Fibroblast of skin of scalp (primary cell): ENCODE measurements at regions not wholly inside any gene's neighbourhood (a gene's known extent, or its start where the extent isn't known, plus 50 kb on each side); places are given as distances from the start of the nearest gene placed in this dataset.
A peak's percentile ranks its signal among the peaks of the same experiment; 100 is the strongest.
"Not testable (repeated sequence)": the region's sequence is repeated elsewhere in the genome, so short reads cannot be mapped to it uniquely, and the experiment has no call there.

Experiments used
- DNase-seq: peaks from one replicate; pipeline ENCODE4 v3.0.0-alpha.2; 2013

DNA sequence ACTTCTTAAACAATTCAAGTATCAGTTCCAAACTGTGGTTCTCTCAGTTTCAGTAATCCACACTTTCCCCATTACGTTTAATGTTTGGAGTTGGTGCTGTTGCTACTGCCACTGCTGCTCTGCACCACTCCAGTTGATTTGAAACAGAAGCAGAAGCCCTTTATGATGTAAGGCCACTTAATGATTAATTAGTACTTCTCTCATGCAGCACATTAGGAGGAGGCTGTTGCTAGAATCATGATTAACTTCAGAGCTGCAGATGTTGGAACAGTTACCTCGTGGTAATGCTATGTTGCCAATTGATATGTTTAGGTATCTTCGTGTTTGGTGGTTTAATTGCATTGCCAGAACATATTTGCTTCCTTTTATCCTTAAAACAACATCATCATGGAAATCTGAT, 986.2 kb upstream of the CITED2 start:
- DNase-seq, result no peak

DNA sequence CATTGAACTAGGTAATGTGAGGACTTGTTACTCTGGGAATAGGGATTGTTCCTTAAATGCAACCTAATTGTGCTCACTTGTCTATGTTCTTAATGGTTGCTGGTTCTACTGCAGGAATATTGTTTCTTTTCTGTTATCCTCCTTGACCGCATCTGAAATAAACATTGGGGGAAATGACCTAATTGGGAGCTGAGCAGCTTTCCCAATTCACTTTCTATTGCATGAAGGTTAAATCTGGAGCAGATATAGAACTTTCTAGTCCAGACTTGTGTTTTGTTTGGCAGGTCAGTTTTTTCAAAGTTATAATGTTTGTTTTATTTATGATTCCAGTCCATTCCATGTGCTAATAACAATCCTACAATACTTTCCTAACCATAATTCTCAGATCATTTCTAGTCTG, 981.0 kb upstream of the CITED2 start:
- DNase-seq, result no peak

DNA sequence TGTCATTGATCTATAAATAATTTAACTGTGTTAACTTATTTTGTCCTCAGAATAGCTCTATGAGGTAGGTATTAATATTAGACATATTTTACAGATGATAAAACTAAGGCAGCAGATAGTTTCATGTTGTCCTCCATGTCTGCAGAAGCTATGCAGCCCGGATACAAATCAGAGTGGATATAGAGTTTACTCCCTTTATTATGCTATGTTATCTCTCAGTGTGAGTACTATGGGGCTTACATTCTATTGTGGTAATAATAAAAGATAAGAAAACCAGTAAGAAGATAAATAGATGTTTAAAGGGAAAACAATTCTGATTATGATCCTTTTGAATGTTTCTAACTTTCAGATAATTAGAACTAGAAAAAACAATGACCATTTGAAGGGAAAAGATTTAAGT, 979.8 kb upstream of the CITED2 start:
- DNase-seq, result no peak

DNA sequence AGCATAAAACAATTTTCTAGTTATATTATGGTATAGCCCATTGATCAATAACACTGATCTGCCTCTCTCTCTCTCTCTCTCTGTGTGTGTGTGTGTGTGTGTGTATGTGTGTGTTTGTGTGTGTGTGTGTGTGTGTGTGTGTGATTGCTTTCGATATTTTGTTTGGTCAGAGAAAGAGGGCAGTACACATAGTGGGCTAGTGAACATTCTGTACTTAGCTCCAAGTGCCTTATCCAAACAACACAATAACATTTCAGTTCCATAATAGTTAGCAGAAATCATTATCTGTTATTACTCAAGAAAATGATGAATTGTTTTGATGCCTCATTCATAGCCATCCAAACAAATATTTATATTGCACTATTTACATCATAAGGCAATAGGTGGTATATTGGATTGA, 979.1 kb upstream of the CITED2 start:
- no peak for DNase-seq

DNA sequence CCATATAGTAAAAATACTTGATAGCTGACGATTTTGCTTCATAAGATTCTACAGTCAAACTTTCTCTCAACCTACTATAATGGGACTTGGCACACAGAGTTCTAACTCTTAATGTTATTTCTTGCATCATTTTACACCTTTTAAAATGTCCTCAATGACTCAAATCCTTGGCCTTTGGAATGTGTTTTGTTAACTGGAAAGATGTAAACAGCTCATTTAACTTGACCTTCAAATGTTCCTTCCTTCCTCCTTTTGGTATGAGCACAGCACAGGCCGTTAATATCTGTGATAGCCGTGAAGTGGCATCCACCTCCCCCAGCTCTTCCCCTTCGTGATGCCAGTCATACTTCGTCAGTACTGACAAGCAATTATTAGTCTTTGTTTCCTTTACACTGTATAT, 972.0 kb upstream of the CITED2 start:
- no peak for DNase-seq

- no peak for DNase-seq
Observed at GRCh38 chr6:140345935-140346334, 971.5 kb upstream of the CITED2 start.

DNA sequence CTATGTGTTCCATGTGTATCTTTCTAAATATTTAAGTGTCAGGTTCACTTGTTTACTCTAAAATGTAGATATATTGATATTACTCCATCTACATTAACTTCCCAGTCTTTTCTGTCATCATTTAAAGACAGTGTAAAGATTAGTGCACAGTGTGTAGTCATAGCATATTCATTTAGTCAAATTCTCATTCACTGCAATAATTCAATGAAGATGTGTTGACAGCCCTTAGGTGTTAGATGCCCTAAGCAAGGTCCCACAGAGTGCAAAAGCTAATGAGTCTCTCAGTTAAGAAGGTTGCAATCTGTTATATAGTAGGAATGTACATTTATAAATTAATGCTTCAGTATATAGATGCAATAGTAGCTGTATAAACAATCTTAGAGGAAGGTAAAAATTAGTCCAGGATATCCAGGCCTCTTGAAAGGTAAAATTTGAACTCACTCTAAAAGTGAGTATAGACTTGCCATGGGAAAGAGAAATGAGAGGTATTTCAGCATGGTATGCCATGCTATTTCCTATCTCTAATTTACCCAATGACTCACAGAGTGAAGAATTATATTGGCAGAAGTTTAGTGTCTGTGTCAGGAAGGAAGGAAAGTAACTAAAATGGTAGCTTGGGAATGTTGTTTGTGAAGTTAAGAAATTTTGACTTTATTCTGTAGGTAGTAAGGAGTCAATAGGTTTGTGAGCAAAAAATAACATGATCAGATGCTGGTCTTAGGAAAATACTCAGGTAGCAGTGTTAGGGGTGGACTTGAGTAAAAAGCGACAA, 969.9 kb upstream of the CITED2 start:
- DNase-seq, result peak; percentile 74

DNA sequence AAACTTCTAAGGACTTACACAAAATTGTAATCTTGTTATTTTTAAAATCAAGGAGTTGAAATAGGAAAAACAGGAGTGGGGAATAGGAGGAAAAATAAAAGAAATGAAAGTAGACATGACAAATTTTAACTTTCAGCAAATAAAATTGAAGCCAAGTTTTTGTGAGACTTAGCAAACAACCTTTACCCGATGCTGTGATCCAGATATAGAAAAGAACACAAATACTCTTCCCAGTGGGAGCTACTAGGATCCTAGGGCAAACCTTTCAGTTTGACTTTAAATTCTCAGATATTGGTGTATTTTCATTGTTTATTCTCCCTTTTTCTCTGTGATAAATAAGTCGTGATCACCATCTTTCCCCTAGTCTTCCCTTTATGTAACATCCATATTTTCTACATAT, 968.7 kb upstream of the CITED2 start:
- no peak for DNase-seq

- DNase-seq, result no peak
Observed at GRCh38 chr6:140341272-140341671, 966.8 kb upstream of the CITED2 start.

DNA sequence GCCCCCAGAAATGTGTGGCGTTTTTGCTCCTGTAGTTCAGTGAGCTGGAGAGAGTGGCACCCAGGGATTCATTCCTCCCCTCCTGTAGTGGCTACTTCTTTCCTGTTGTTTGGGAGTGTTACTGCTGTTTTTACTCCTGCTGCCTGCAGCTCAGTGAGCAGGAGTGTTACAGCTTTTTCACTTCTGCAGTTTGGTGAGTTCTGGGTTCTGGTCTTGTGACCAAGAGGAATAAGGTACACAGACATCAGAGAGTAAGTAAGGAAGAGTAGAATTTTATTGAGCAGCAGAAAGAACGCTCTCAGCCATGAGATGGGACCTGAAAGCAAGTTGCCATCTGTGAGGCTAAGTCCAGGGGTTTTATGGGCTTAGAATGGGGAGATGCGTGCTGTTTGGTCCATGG, 966.3 kb upstream of the CITED2 start:
- DNase-seq, result no peak

GRCh38 chr6:140339084-140339483, 964.6 kb upstream of the CITED2 start:
- not testable (repeated sequence) for DNase-seq

- no peak for DNase-seq
Observed at GRCh38 chr6:140321891-140322290, 947.4 kb upstream of the CITED2 start.

GRCh38 chr6:140320081-140321080, 945.9 kb upstream of the CITED2 start:
- no peak for DNase-seq

DNA sequence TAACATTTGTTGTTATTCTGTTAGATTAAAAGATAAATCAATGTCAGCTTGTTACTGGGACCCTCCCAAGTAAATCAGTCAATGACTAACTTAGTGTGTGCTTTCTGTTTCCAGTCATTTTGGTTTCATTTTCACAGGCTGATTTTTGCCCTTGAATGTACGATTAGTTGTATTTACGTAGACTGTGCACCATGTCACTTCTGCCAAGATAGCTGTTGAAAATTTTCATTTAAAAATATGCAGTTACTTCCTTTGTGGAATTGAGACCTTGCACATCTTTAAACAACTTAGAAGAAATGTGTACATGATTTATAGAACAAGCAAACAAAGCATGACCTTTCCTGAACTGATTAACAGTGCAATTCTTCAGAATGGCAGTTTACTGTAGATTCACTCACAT, 944.8 kb upstream of the CITED2 start:
- DNase-seq, result peak; percentile 53

GRCh38 chr6:140318408-140318807, 944.0 kb upstream of the CITED2 start:
- no peak for DNase-seq

DNA sequence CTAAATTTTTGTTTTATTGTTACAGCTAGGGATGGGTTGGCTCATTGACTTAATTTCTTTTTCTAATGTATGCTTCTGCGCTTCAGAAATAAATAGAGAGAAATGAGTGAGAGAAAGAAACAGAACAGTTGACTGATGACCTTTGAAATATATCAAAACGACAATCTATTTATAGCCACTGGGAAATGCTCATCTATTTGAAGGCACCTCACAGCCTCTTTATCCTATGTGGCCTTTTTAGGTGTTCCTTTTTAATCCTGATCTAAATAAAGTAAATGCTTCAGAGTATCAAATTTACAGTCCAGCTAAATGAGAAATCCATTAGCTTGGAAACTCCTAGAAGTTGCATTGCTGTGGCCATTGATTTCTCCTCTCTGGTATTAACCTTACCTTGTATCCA, 943.5 kb upstream of the CITED2 start:
- no peak for DNase-seq

GRCh38 chr6:140316966-140317365, 942.5 kb upstream of the CITED2 start:
- DNase-seq, result no peak

GRCh38 chr6:140314682-140315081, 940.2 kb upstream of the CITED2 start:
- no peak for DNase-seq

GRCh38 chr6:140311146-140311545, 936.7 kb upstream of the CITED2 start:
- no peak for DNase-seq

- no peak for DNase-seq
Observed at GRCh38 chr6:140303218-140303949, 928.9 kb upstream of the CITED2 start.

DNA sequence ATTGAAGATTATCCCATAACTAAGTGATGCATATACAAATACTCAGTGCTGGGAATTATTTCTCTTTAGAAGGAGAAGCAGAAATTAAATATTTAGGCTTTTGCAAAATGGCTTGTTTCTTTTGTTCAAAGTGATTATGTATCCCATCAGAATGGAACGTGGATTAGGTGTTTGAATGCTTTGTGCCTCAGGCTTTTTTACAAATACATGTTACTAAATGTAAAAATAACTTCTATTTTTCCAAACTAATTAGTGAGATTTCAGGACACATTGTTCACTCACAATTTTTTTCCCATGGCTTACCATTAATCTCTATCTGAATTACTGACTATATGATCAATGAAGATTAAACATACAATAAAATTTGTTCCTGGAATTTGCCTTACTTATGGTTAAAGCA, 925.9 kb upstream of the CITED2 start:
- no peak for DNase-seq

DNA sequence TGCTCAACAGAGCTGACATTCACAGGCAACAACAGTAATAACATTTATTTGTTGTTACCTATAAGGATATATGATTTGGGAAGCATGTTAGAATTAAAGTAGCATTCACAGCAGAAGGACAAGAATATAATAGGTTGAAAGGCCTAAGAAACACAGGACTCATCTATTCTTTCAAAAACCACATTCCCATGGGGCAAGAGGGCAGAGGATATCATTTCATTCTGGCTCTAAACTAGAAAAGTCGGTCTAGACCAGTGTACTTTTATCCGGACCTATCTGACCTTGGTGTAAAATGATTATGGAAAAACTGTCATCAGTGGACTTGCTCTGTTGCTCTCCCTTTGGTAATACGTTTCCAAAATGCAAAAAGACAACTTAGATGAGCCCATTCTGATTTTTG, 914.7 kb upstream of the CITED2 start:
- DNase-seq, result no peak
